Renal cortex interstitium (tissue), 11 donors: ENCODE measurements at regions not wholly inside any gene's neighbourhood (a gene's known extent, or its start where the extent isn't known, plus 50 kb on each side); places are given as distances from the start of the nearest gene placed in this dataset.

Experiments used
- DNase-seq, 11 donors: peaks; one replicate each; pipeline ENCODE4 v3.0.0-alpha.2; 2013; ENCODE audit warnings: low read depth in 9 of 11, low spot score in 4 of 11; ENCODE audit errors: extremely low read depth in 1 of 11

DNA sequence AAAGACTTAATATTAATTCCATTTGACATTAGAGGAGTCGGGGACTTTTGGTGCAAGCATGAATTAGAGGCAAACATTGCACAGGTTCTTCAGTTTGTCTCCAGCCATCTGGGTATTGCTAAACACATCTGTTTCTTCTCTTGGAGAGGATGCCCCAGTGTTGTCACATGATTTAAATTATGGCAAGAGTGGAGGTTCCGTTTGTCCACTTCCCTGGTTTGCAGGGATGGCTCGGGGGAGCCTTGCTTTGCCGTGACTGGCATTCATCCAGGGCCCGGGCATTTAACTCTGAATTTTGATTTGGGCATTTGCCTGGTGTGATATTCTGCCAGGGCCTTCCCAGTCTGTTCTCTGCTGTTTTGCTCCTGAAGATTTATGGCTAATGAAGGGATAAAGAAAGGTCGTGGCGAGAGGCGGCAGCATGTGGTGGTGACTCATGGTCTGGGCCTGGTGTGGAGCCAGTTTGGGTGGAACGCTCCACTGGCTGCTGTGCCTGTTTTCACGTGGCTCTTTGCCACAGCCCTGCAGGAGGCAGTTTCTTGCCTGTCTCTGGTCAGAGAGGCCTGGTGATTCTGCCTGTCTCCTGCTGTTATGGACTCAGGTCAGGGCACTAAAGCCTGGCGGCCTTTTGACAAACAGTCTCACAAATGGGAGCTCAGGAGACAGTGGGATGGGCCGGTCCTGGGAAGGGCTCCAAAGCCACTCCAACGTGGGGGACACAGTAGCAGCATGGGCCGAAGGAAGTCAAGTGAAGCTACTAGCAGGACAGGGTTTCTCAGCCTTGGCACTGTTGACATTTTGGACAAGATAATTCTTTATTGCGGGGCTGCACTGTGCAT, 99.4 kb upstream of the PGRMC2 start:
- DNase-seq: peak in 1 of 11 donors; percentile 32

DNA sequence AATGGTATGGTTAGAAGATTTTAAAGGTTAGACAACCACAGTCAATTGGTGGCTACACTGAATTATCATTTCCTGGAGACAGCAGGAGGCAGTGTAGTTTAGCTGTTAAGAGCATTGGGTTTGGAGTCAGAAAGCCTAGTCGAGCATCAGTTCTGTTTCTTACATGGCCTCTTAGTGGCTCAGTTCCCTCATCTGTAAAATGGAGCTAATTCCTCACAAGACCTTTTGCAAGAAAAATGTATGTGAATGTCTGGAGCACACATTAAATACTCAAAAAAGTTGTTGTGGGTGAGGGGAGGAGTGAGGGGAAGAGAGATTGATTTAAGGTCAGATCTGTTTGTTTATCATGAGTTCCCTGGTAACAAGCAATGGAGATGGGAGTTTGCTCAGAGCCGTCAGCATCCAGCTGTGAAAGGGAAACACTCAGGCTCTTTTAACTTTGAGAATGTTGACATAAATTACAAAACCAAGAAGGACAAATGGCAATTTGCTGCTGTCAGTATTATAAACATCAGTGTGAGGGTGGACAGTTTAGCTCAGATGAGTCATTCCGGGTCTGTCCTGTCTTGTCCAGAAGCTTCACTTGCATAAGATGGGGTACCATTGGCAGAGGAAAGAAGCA, 98.2 kb upstream of the PGRMC2 start:
- peak in 4 of 11 donors; percentile 46 to 68 (median 52) for DNase-seq

- peak in 2 of 11 donors; percentile 33 to 42 for DNase-seq
These were observed 97.4 kb upstream of the PGRMC2 start for GRCh38 chr4:128384765-128385598.

DNA sequence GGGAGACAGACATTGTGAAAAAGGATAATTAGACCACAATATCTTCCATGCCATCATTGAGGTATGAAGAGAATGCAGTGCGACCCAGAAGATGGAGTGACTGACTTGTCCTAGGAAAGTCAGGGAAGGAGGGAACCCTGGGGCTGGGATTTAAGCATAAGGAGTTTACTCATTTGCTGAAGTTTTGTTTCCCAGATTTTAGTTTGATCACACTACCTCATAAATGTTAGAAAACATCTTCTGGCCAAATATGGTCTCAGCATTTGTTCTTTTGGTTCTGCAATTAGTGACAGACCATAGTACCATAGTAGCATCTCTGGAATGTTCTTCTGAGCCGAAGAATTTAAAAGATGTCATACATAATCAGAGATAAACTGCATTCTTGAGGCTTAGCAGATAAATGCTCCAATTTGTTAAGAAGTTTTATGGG, 96.5 kb upstream of the PGRMC2 start:
- no peak for DNase-seq

DNA sequence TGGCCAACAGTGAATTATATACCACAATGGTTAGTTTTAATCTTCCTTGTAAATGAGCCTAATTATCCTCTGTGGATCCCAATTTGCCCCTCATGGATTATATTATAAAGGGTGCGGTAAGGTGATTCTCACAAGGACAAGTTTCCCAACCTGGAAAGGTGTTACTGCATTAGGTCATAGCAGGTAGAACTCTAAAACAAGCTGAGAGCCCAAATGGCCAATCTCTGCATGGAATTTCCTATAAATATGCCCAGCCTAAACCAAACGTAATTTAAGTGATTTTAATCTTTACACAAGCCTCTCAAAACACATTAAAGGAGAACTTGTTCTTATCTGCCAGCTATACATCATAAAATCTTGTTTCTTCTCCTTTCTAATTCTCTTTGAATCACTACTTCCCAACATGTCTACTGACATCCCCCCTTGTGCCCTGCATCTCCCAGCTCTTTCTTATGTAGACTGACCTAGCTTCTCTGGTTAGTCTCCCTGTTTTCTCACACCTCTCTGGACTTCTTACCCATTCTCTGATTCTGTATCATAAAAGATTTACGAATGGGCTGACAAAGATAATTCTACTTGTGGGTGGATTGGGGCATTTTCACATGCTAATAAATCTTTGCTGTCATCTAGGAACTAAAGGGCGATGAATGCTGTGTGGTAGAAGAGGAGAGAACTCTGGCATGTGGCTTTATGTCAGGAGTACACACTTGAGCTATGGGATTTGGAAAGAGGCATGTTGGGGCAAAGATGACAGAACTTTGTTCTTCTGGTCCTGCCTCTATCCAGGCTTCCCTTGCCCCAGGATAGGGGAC, 94.3 kb upstream of the PGRMC2 start:
- no peak for DNase-seq

DNA sequence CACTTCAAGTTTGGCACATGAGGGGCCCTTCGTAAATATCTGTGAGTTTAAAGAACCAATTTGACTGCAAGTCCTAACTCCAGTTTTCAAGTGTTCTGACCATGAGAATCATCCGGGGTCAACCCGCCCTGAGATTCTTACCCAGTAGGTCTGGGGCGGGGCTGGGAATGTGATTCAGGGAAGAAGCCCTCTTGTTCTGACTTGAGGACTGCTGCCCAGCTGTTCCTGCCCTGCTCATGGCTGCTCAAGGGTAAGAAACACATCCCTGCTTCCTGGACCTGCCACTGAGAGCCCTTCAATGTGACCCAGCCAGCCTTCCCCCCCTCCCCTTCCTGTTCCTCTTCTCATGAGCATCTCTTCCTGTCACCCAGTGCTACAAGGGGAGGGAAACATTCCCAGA, 92.7 kb upstream of the PGRMC2 start:
- no peak for DNase-seq

DNA sequence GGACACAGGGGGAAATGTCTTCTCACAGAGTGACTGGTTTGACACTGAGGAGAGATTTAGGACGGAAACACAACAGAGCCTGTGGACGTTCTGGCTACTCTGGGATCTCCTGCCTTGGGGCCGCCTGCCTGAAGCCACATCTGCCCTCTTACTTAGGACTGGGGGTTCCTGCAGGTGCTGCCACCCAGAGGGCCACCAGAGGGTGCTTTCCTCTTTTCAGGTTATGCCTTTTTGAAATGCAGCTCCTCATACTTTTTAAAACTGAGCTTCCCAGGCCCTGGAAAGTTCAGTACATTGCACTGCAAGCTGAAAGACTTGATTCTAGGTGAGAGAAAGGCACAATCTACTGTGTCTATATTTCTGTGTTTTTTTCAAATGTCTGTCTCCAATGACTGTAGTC, 92.2 kb upstream of the PGRMC2 start:
- no peak for DNase-seq

DNA sequence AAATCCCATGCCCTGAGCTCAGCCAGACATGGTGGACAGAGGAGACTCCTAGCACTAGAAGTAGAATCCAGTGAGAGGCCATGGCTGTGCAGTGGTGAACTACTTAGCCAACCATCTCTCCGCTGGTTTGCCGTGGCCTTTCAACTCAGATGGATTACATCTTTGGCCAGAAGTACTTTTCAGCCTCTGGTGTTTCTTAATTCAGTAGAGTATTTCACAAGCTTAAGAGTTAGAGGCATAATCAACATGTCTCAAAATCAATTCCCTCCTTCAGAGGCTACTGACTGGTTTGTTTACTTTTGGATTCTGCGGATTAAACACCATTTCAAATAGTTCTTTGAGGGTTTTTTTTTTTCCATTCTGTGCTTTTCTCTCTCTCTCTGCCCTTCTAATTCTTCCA, 91.1 kb upstream of the PGRMC2 start:
- no peak for DNase-seq

GRCh38 chr4:128376958-128377357, 89.3 kb upstream of the PGRMC2 start:
- DNase-seq: no peak

- DNase-seq: no peak
These were observed 88.7 kb upstream of the PGRMC2 start for GRCh38 chr4:128376303-128376702.

DNA sequence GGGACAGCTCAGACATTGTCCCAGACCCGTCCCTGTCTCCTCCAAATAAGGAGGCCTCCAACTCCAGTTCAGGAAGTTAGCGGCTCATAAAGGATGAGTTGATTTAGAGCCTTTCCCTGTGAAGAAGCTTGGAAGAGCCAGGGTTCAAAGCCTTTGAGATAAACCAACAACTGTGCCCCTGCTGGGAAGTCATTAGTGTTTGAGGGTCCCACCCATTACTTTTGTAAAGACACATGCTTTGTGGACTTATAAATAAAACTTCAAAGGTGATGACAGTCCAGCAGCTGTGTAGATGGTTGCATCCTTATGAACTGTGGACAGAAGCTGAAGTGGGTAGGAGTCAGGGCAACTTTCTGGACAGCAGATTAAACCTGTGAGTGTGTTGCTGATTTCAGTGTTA, 86.0 kb upstream of the PGRMC2 start:
- no peak for DNase-seq

GRCh38 chr4:128371876-128372275, 84.3 kb upstream of the PGRMC2 start:
- DNase-seq: no peak

DNA sequence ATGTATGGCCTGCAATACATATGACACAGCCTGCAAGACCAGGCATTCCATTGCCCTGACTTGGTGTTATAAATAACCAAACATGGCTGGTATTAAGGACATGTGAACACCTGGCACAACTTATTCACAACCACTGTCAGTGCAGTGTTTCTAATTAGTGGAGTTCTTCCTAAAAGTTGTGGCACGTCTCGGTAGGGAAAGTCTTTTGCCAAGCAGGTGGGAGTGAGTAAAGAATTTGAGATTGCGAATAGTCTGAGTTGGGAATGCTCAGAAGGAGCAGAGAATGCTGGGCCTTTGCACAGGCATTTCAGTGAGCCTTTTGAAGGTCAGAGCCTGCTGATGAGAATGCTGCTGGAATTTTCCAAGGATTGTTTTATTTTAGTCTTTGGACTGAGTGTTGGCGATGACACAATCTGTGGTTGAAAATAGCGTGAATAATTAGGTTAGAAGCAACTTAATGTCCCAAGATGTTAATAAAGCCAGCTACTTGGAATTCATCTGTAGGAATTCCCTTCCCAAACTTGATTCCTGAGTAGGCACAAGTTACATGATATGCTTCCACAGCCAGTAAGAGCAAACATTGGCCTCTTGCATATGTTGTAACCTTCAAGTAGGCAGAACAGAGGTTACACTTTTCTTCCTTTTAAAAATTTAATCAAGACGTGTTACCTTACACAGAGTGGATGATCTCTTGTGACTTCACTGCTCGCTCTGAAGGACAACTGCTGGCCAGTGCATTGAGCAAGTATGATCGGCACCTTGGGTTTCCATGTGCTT, 83.6 kb upstream of the PGRMC2 start:
- DNase-seq: no peak

- DNase-seq: no peak
These were observed 78.6 kb upstream of the PGRMC2 start for GRCh38 chr4:128366212-128366611.

DNA sequence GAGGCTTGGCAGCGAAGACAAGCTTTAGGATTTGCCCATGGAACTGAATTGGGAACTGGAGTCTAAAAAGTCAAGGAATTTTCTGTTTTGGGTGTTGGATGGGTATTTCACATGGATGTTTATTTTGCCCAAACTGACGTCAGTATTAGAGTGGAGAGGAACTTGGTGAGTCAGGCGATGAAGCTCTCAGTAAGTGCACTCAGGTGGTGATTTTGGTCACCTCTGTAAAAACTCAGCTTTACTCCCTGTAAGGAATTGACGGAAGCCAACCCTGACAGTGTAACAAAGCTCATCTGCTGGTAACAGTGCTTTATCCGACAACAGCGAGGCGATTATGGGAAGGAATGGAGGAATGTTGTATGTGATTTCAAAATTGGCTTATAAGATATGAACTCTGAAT, 77.0 kb upstream of the PGRMC2 start:
- DNase-seq: no peak

- no peak for DNase-seq
These were observed 76.4 kb upstream of the PGRMC2 start for GRCh38 chr4:128363966-128364365.

- no peak for DNase-seq
These were observed 75.1 kb upstream of the PGRMC2 start for GRCh38 chr4:128362760-128363159.

- DNase-seq: no peak
These were observed 71.8 kb upstream of the PGRMC2 start for GRCh38 chr4:128359422-128359821.
